ENCODE measurements at regions not wholly inside any gene's neighbourhood (a gene's known extent, or its start where the extent isn't known, plus 50 kb on each side); places are given as distances from the start of the nearest gene placed in this dataset.

DNA sequence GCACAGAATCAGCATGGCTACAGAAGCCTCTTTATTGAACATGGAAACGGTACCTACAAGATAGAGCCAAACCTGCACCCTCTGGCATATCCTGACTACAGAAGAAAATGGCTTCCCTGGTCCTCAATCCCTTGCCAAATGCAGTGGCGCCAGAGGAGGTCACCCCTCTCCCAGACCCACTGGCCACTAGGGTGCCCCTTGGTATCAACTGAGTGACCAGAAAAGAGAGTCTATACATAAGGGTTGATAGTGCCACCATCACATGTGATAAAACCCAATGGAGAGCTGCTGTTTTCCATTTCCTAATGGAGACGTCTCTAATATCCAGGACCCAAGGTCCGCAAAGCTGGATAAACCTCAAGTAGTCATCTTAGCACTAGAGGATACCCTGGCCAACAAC, 52.7 kb upstream of the ALK start:
- DNase-seq: no peak

DNA sequence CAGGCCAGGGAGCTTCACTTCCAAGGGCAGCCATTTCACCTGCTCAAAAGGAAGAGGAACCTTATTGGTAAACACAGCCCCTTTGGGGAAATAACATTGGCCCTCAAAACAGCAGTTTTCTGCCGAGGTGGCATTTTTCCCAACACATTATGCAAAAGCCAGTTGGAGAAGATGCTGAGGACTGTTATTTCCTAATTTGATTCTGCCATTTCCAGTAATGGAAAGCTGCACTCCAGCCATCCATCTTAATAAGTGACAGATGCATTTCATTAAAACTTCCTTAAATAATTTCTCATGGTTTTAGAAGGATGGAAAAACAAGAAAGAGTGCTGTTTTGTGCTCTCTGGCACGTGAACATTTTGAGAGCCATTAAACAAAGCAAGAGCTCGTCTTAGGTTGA, 55.9 kb upstream of the ALK start:
- no peak for DNase-seq

DNA sequence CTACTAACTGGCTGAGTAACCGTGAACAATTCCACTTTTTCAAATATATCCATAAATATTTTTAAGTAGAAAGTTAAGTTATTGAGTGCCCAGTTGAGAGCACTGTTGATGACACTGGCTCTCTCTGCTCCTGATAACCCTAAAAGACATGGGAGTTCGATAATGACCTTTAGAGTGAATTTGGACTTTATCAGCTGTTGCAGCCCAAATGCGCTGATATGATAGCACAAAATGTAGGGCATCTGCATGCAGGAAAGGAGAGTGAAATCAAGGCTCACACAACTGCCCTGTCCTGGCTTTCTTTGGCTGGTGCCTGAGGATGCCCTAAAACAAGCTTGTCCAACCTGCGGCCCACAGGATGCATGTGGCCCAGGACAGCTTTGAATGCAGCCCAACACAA, 60.0 kb upstream of the ALK start:
- no peak for DNase-seq

DNA sequence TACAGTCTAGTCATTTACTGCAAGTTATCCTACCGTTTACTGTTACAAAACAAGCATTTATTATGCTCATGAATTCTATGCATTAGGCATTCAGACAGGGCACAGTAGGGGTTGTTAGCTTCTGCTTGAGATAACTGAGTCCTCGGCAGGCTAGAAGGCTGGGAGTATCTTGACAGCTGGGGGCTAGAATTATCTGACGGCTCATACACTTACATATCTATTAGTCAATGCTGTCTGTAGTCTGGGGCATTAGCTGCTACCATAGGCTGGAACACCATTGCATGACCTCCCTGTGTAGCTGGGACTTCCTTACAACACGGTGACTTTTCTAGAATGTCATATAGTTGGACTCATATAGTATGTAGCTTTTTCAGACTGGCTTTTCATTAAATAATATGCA, 61.9 kb upstream of the ALK start:
- DNase-seq: no peak

DNA sequence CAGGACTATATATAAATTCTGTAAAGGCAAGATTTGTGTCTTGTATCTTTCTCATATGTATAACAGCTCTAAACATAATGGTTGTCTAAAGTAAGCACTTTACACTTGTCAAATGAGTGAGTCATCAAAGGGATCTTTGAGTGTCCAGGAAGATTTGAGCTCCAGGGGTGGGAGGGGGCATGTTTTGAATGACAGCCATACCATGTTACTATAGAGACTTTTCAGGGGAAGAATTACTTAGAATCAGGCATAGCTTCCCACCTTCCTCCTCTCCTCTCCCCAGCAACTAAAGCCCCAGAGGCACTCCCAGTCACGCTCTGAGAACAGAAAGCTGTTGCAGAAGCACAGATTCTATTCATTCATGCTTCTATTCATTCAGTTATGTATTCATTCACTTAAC, 65.8 kb upstream of the ALK start:
- no peak for DNase-seq

DNA sequence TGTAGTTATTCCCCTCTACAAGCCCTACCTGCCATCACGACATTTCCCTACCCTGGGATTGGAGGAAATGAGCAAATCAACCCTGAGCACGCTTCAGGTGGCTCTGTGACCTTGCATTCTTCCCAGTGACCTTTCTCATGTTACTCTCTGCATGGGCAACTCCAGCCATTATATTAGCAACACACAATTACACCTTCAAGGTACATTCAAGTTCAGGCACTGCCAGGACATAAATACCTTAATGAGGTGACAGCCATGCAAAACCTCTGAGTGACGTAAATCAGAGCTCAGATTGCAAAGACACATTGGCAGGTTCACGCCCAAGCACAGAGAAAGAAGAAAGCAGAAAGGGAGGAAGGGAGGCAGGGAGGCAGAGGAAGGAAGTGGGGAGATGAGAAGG, 68.7 kb upstream of the ALK start:
- no peak for DNase-seq

DNA sequence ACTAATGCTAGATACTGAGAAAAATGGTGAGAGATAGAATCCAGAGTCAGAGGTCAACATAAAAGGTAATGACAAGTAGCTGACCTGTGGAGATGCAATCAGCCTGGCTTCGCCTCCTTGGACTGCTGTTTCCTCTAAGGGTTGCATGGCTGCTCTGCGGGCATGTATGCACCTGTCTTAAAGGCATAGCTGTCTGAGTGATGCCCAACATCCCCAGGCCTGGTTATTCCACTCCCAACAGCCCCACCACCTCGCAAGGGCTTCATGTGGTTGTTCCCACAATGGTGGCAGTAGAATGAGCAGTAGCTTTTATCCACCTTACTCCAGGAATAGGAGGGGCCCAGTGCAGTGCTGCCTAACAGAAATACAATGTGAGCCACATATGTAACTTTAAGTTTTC, 69.7 kb upstream of the ALK start:
- no peak for DNase-seq

DNA sequence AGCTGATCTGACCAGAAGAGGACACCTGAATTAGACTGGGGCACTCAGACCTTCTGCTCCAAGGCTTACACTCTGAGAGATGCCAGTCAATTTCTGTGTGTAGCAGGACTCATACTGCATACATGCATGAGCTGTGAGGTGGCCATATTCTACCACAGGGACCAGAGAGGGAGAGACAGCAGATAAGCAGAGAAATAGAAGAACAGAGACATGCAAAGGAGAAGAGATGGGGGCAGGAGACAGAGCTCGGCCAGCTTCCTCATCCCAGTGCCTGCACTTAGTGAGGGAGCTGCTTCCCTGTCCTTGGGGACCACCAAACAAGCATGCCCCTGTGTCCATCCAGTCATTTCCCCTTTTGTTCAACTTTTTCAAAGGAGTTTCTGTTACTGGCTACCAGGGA, 73.9 kb upstream of the ALK start:
- no peak for DNase-seq

DNA sequence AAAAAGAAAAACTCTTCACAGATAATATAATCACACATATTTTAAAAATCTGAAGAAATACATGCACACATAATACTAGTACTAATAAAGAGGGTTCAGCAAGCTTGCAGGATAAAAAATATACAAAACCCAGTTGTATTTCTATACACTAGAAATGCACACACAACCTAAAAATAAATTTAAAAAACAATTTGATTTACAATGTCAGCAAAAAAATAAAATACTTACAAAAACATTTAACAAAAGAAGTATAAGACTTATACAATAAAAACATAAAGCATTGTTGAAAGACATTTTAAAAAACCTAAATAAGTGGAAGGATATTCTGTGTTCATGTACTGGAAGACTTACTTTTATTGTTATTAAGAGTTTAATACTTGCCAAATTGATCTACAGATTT, 81.7 kb upstream of the ALK start:
- DNase-seq: no peak

DNA sequence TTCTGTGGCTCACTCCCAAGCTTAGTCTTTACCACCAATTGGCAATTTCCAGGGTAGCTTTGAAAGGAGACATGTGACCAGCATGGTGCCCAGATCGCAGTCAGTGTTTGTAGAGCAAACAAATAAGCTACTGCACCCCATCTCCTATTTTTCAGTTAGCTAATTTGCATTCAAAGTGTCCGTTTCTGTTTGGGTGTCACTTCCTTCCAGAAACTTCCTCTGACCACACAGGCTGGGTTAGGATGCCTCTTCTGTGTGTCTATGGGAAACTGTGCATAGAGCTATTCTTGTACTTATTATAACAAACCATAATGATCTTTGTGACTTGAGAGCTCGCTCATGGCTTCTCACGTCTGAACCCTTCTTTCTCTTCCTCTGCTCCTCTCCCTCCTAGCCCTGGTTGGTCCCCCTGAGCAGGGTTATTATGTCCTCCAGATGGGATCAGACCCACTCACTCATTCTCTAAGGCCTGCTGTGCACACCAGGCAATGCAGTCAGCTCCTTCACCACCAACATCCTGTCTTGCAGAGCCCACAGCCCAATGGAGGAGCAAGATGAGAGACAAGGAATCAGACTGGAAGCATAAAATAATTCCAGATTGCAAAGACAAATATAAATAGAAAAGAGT, 101.2 kb upstream of the ALK start:
- DNase-seq: no peak

DNA sequence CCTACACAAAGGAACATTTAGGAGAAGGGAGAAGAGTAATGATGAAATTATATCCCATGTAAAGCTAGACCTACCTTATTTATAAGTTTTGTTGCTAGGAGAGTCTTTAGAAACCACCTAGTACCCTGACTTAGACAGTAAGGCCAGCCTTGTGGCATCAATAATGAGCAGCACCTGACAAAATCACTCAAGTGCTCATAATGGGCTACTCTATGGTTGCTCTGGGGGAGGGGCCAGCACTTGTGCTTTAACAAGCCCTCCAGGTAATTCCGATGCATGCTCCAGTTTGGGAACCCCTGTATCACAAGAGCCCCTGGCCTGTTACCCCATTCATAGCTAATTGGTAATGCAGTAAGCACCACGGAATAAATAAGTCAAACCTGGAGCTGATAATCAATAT, 102.9 kb upstream of the ALK start:
- no peak for DNase-seq

DNA sequence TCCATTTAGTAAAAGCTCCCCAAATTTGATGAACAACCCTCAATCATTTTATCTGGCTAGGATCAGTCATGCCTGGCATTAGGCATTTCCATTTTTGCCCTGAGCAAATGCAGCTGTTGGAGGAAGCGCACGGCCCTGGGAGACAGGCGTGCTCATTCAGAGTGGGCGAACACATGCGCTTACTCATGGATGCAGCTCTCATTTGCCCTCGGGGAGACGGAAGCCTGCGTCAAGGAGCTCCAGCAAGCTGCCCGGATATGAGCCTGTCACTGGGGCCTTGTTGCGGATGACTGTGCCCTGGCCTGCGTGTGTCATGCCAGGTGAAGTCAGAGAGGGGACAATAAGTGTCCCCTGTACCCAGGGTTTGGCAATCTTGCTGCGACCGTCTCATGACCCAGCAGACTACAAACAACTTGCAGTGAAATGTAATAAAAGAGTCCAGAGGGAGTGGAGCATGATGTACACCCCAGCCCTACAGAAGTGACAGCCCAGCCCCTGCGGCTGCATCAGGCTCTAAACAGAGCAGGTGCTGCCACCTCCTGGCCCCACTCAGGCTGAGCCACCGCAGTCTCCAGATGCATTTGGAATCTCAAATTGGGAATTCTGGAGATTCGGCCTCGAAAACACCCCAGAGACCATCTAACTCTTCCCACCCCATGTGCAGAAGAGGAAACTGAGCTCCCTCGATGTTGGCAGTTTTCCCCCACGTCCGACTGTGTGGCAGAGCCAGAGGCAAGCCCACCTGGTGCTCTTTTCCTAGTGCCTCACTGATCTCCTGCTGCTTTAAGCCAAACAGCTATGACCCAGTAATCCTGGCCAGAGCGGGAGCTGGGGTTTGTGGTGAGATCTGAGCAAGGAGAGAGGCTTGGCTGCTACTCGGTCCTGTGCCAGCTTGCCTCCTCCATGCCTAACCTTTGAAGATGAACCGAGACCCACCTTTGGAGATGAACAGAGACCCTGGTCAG, 105.0 kb upstream of the ALK start:
- no peak for DNase-seq

DNA sequence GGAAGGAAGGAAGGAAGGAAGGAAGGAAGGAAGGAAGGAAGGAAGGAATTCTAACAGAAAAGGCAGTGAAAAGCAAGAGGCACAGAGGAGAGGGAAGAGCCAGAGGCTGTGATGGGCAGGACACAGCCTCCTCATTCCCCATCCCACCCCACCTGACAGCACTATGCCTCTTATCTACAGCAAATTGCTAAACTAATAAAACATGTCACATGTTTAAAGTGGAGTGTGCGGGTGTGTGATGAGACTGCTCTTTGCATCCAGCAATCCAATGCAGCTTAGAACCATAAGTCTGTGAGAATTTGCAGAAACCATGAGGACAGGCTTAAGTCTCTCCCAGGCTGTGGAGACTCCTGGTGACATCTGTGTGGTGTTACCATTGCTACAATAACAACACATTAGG, 108.4 kb upstream of the ALK start:
- no peak for DNase-seq

DNA sequence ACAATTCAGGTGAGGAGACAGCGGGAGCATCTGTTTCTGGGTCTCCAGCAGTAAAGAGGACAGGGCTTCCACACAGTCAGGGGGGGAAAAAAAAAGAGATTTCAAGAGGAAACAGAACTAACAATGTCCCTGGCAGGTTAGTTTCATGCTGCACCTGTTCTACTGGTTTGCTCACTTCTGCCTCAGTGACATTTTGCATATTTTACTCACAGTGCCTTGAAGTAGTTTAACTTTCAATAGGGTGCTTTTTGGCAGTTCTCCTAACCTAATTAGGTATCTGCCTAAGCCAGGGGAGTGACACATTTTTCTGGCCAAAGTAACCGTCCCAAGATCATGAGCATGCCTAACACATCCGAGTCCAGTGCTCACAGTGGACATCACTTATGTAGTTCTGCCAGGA, 109.0 kb upstream of the ALK start:
- DNase-seq: no peak

DNA sequence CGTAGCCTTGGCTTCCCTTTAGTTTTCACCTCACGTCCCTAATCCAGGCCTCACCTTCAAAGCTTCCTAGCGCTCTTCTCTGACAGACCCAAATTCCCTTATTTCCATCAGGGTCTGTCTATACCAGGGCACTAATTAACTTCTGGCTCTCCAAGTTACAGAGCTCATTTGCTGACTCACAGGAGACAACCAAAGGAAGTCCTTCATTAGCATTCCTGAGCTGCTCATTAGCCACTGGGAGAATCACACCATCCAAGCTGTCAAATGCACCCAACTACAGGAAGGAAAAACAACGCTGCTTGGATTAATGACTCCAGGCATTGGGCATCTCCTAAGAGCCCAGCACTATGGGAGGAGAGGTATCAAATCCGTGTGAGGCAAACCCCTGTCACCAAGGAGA, 109.8 kb upstream of the ALK start:
- no peak for DNase-seq

DNA sequence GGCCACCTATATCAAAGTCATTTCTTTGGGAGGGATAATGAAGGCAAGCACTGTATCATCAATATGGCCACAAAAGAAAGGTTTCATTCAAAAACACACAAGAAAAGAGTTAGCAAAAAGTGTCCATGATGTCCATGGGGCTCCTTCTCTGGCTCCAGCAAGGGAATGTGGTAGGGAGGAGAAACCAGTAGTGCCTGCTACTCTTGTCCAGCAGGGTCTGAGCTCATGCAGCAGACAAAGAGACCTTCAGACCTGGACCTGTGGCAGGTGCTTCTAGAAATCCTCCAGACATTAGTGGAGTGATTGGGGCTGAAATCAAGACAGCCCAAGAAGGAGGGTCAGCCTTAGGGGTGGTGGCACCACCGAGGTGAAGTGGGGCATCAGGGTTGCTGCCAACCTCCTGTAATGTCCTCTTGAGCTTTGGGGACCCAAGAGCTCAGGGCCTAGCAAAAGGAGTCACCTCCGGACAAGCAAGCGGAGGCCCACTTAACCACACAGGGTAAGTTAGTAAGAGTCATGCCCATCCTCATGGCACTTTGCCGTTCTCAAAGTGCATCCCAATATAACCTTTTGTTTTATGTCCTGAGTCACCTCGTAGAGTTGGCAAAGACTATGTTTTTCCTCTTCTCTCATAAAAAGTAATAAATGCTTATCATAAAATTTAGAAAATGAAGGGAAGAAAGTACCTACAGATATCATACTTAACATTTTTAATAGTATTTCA, 112.6 kb upstream of the YPEL5 start:
- DNase-seq: no peak

DNA sequence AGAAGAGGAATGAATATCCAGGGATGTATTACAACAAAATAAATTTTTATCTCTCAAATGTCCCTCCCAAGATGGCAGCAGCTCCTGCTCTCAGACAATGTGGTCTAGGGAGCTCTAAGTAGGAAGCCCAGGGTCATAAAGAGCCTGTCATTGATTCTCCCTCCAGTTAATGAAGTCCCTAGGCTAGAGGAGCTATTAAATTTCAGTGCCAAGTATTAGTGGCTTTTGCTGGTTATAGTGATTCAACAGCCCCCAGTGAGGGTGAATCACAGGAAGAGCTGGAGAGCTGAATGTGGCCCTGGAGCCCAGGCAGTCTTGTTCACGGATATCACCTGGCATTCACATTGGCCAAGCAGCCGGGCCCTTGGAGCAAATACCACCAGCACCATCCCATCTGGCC, 109.8 kb upstream of the YPEL5 start:
- DNase-seq: no peak

DNA sequence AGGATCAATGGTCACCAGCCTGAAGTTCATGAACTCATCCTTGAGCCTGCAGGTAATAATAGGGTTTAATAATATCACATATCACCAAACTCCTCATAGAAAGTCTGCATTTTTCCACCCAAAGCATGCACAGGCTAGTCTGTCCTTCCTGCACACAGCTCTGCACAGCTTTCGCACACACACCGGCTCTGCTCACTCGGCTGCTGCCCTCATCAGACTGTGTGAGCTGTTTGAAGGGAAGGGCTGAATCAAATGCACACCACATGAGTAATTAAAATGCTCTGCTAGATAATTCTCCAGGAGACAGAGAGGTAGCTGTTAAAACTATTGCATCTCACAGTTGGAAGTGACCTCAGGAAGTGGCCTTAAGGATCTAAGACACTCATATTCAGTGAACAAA, 108.4 kb upstream of the YPEL5 start:
- DNase-seq: no peak

DNA sequence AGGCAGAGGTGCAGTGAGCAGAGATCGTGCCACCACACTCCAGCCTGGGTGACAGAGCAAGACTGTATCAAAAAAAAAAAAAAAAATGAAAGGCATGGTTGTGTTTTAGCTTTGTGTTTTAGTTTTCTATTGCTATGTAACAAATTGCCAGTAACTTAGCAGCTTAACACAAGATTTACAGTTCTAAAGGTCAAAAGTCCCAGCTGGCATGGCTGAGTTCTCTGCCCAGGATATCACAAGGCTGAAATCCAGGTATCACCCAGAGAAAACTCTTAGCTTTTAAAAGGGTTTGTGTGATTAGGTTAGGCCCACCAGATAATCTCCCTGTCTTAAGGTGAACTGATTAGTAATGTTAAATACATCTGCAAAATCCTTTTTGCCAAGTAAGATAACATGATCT, 107.7 kb upstream of the YPEL5 start:
- no peak for DNase-seq

DNA sequence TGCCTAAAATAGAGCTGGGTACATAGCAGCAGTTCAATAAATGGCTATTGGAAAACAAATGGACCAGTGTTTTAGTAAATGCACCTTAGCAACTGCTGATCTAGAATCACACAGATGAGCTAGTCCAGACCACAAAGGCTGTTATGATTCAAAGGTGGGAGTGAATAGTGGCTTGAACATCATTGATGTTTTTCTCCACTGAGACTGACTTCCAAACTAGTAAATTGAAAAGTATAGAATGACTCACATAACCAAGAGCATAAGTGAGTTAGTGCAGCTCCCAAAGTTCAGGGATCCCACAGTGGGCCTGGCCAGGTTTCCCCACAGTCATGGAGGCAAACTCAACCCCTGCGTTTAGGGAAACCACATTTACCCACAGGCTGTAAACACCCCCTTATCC, 106.7 kb upstream of the YPEL5 start:
- DNase-seq: no peak

DNA sequence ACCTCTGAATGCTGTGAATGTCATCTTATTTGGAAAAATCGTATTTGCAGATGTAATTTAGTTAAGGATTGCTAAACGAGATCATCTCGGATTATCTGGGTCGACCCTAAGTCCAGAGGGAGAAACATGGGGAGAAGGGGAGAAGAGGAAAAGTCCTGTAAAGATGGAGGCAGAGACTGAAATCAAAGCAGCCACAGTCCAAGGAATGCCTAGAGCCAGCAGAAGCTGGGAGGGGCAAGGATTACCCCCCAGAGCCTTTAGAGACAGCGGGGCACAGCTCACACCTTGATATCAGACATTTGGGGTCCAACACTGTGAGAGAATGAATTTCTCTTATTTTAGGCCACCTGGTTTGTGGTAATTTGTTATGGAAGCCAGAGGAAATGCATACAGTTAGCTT, 104.9 kb upstream of the YPEL5 start:
- DNase-seq: no peak

DNA sequence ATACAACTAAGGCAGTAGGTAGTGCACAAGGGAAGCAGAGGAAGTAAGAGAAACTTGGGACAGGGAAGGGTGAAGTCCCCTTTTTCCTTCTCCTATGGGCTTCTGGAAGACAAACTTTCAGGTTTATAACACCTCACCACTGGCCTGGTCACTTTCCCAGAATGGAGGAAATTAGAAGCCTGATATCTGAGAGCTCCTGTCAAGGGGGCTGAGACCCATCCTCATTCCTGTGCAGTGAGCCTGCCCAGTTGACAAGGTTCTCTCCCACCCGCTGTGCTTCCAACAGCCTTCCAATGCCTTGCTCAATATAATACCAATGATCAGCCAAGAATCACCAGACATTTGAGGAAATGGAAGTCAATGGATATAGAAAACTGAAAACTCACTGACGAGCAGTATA, 100.4 kb upstream of the YPEL5 start:
- DNase-seq: no peak

DNA sequence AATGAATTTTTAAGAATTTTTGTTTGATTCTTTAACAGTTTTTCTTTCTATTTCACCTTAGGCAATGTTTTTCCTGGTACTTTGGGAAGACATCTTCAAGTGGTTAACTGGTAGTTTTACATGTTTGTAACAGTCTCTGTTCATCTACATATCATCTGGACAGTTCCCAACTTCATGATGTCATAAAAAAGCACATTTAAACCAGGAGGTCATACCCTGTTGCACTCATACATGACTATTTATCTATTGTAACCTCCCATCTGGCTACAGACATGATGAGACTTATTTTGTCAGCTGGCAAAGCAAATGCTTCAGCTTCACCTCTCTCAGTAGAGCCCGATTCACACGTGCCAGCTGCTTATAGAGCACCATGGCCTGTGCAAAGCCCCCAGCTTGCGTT, 99.8 kb upstream of the YPEL5 start:
- DNase-seq: no peak

DNA sequence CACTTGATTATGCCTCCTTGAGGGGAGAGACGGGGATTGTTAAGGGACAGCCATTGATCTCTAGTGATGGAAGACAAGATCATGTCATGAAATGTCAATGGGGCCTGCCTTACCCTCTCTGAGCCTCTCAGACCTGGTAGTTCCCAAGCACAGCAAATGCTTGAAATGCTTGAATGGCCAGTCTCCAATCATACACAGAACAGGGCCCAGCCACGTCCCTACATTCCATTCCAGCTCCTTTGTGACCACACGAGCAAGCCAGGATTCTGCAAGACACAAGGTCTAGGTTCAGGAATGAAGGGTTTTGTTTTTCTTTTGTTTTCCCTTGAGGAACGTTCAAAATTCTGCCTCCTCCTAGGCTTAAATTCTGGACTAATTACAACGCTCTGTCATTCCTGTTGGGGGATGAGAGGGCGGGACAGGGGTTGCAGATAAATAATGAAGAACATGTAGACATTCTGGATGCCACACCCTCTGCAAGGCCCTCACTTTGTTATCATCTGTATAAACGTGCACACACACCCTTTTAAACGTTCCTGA, 98.1 kb upstream of the YPEL5 start:
- no peak for DNase-seq
